SJCRH30 (cell line): ENCODE measurements at regions not wholly inside any gene's neighbourhood (a gene's known extent, or its start where the extent isn't known, plus 50 kb on each side); places are given as distances from the start of the nearest gene placed in this dataset.
A peak's percentile ranks its signal among the peaks of the same experiment; 100 is the strongest.
"Not testable (repeated sequence)": the region's sequence is repeated elsewhere in the genome, so short reads cannot be mapped to it uniquely, and the experiment has no call there.

ENCODE experiments used
- DNase-seq, 2 experiments: peaks; one replicate each; pipeline ENCODE4 v3.0.0-alpha.2; 2015 to 2020
- H3K27ac ChIP-seq: fragments of 250-450 bp; sonication (Bioruptor Pico); 2 replicates; pipeline ENCODE4 v1.5.1; 2020; ENCODE audit warnings: mild to moderate bottlenecking, moderate library complexity
- H3K27me3 ChIP-seq: fragments of 250-450 bp; sonication (Bioruptor Pico); 2 replicates; pipeline ENCODE4 v1.5.1; 2020; ENCODE audit warnings: mild to moderate bottlenecking, moderate library complexity
- H3K36me3 ChIP-seq: fragments of 250-450 bp; sonication (Bioruptor Pico); 2 replicates; pipeline ENCODE4 v1.5.1; 2020; ENCODE audit warnings: mild to moderate bottlenecking, moderate library complexity
- H3K4me1 ChIP-seq: fragments of 250-450 bp; sonication (Bioruptor Pico); 2 replicates; pipeline ENCODE4 v1.5.1; 2020; ENCODE audit warnings: mild to moderate bottlenecking, moderate library complexity
- H3K4me3 ChIP-seq: fragments of 250-450 bp; sonication (Bioruptor Pico); 2 replicates; pipeline ENCODE4 v1.5.1; 2020; ENCODE audit warnings: mild to moderate bottlenecking, moderate library complexity
- H3K9me3 ChIP-seq: fragments of 250-450 bp; sonication (Bioruptor Pico); replicated peaks from 2 replicates; pipeline ENCODE4 v1.5.1; 2020; ENCODE audit warnings: mild to moderate bottlenecking, moderate library complexity

- DNase-seq, H3K36me3 ChIP-seq, H3K9me3 ChIP-seq, H3K27me3 ChIP-seq, H3K4me3 ChIP-seq, H3K27ac ChIP-seq, H3K4me1 ChIP-seq: not testable (repeated sequence)
These were observed 285.0 kb downstream of the ANAPC1 start for GRCh38 chr2:111598944-111599343.

- not testable (repeated sequence) for H3K27ac ChIP-seq, DNase-seq
These were observed 281.7 kb downstream of the ANAPC1 start for GRCh38 chr2:111602259-111602658.

GRCh38 chr2:111605798-111606197 lies 278.2 kb downstream of the ANAPC1 start:
- H3K4me3 ChIP-seq, H3K36me3 ChIP-seq, DNase-seq, H3K27me3 ChIP-seq, H3K9me3 ChIP-seq, H3K4me1 ChIP-seq, H3K27ac ChIP-seq: not testable (repeated sequence)

More at GRCh38 chr2:111602259-111602658, 281.7 kb downstream of the ANAPC1 start:
- not testable (repeated sequence) for H3K36me3 ChIP-seq, H3K4me3 ChIP-seq, H3K27me3 ChIP-seq, H3K4me1 ChIP-seq, H3K9me3 ChIP-seq

- not testable (repeated sequence) for H3K36me3 ChIP-seq, H3K27ac ChIP-seq, H3K4me3 ChIP-seq, H3K9me3 ChIP-seq, H3K4me1 ChIP-seq, H3K27me3 ChIP-seq, DNase-seq
These were observed 277.4 kb downstream of the ANAPC1 start for GRCh38 chr2:111606632-111607031.

- not testable (repeated sequence) for H3K36me3 ChIP-seq
These were observed 274.7 kb downstream of the ANAPC1 start for GRCh38 chr2:111609146-111609844.

GRCh38 chr2:111610035-111610434 lies 274.0 kb downstream of the ANAPC1 start:
- not testable (repeated sequence) for H3K9me3 ChIP-seq, DNase-seq, H3K27ac ChIP-seq, H3K36me3 ChIP-seq, H3K4me1 ChIP-seq, H3K4me3 ChIP-seq, H3K27me3 ChIP-seq

More at GRCh38 chr2:111609146-111609844, 274.7 kb downstream of the ANAPC1 start:
- DNase-seq, H3K4me1 ChIP-seq, H3K27me3 ChIP-seq, H3K9me3 ChIP-seq, H3K27ac ChIP-seq, H3K4me3 ChIP-seq: not testable (repeated sequence)

GRCh38 chr2:111616651-111617218 lies 267.3 kb downstream of the ANAPC1 start:
- H3K27me3 ChIP-seq = no peaks in the 10 kb centered on the region
- H3K36me3 ChIP-seq = no peaks in the 10 kb centered on the region
- H3K27ac ChIP-seq = no peak overlapping the region
- no peaks in the 10 kb centered on the region for H3K4me1 ChIP-seq
- H3K4me3 ChIP-seq = no peak overlapping the region
- H3K9me3 ChIP-seq = no peaks in the 10 kb centered on the region
- no peak for DNase-seq

GRCh38 chr2:111617299-111618225 lies 266.4 kb downstream of the ANAPC1 start:
- Histone ChIP-seq H3K4me3 (no peak overlapping the region), H3K27ac (no peak overlapping the region), H3K27me3 (no peaks in the 10 kb centered on the region), H3K36me3 (no peaks in the 10 kb centered on the region), H3K9me3 (no peaks in the 10 kb centered on the region), H3K4me1 (no peaks in the 10 kb centered on the region)
- DNase-seq = peak in 1 of 2 experiments; percentile 18

GRCh38 chr2:111618226-111618977 lies 265.6 kb downstream of the ANAPC1 start:
- H3K27me3 ChIP-seq = no peaks in the 10 kb centered on the region
- no peaks in the 10 kb centered on the region for H3K36me3 ChIP-seq
- H3K27ac ChIP-seq = no peak overlapping the region
- no peak for DNase-seq
- H3K9me3 ChIP-seq = no peaks in the 10 kb centered on the region
- no peaks in the 10 kb centered on the region for H3K4me1 ChIP-seq
- no peak overlapping the region for H3K4me3 ChIP-seq

- Histone ChIP-seq H3K27me3 (no peaks in the 10 kb centered on the region), H3K36me3 (no peaks in the 10 kb centered on the region), H3K4me1 (no peaks in the 10 kb centered on the region), H3K9me3 (no peaks in the 10 kb centered on the region), H3K27ac (no peak overlapping the region), H3K4me3 (no peak overlapping the region)
- DNase-seq = peak in 1 of 2 experiments; percentile 20
These were observed 264.8 kb downstream of the ANAPC1 start for GRCh38 chr2:111618978-111619902.

- H3K27ac ChIP-seq = no peak overlapping the region
- no peaks in the 10 kb centered on the region for H3K27me3 ChIP-seq
- no peak overlapping the region for H3K4me3 ChIP-seq
- H3K4me1 ChIP-seq = no peaks in the 10 kb centered on the region
- no peak for DNase-seq
- no peaks in the 10 kb centered on the region for H3K36me3 ChIP-seq
- H3K9me3 ChIP-seq = no peaks in the 10 kb centered on the region
These were observed 263.7 kb downstream of the ANAPC1 start for GRCh38 chr2:111620281-111620680.

GRCh38 chr2:111622859-111623258 lies 261.1 kb downstream of the ANAPC1 start:
- no peaks in the 10 kb centered on the region for H3K4me1 ChIP-seq
- no peak for DNase-seq
- H3K27me3 ChIP-seq = no peaks in the 10 kb centered on the region
- H3K36me3 ChIP-seq = no peaks in the 10 kb centered on the region
- H3K4me3 ChIP-seq = no peak overlapping the region
- no peak overlapping the region for H3K27ac ChIP-seq
- H3K9me3 ChIP-seq = peaks cover 7% of the 10 kb centered on the region

GRCh38 chr2:111623380-111623779 lies 260.6 kb downstream of the ANAPC1 start:
- Histone ChIP-seq H3K4me3 (no peak overlapping the region), H3K4me1 (no peaks in the 10 kb centered on the region), H3K36me3 (no peaks in the 10 kb centered on the region), H3K27ac (no peak overlapping the region), H3K27me3 (no peaks in the 10 kb centered on the region), H3K9me3 (peaks cover 7% of the 10 kb centered on the region)
- no peak for DNase-seq
